HCT116 (cell line): ENCODE measurements at regions not wholly inside any gene's neighbourhood (a gene's known extent, or its start where the extent isn't known, plus 50 kb on each side); places are given as distances from the start of the nearest gene placed in this dataset.

Experiments
- ATAC-seq: fragments of 200-7000 bp; cut with Tn5 transposase; 2 replicates; pipeline ENCODE4 v1.9.1; 2020; ENCODE audit warnings: mild to moderate bottlenecking, moderate library complexity
- BruUV-seq: library from RNA; stranded (reverse); fragments of 400-500 nt; replicated peaks from 2 replicates; lab custom pipeline; 2021; lab: Mats Ljungman, UMichigan
- CTCF ChIA-PET: fragments of 300-600 bp; sonication (Branson Sonifier 250); formaldehyde crosslinking; loops from one replicate; lab custom pipeline; 2021; ENCODE audit warnings: antibody characterized with exemption; lab: Charles Lee
- POLR2A ChIA-PET: fragments of 300-600, 350-600 bp; sonication (Branson Sonifier 250); formaldehyde crosslinking; loops from one replicate; lab custom pipeline; 2021; ENCODE audit warnings: antibody characterized with exemption; lab: Charles Lee
- RAD21 ChIA-PET, 2 experiments: fragments of 300-600 bp; sonication (Branson Sonifier 250); formaldehyde crosslinking; loops; one replicate each; lab custom pipeline; 2023; ENCODE audit warnings: low total read pairs in 2 of 2; ENCODE audit not compliant: uncharacterized antibody in 2 of 2, unreplicated experiment in 2 of 2, low non-redundant PET in 1 of 2; lab: Charles Lee
- DNase-seq: peaks from one replicate; pipeline ENCODE4 v3.0.0-alpha.2; 2010; ENCODE audit warnings: low read depth, low spot score
- H2AFZ ChIP-seq: fragments of 200-600 bp; shearing (Covaris generic), sonication (generic); 2 replicates; pipeline ENCODE4 v1.6.1; 2017; ENCODE audit warnings: low read depth, mixed run types, mixed read lengths, antibody characterized with exemption, low read length; ENCODE audit not compliant: poor library complexity, severe bottlenecking
- H3K27ac ChIP-seq: 2 replicates; pipeline ENCODE4 v1.5.1; 2012; ENCODE audit warnings: low read depth, low read length
- H3K27me3 ChIP-seq: fragments of 200-600 bp; sonication (generic); 2 replicates; pipeline ENCODE4 v1.6.1; 2016; ENCODE audit warnings: mixed run types, low read length, mixed read lengths; ENCODE audit not compliant: insufficient read depth
- H3K36me3 ChIP-seq, 2 experiments: fragments of 200-500 bp in 1 of 2; fragments of 200-600 bp in 1 of 2; sonication (Bioruptor generic) in 1 of 2; sonication (generic) in 1 of 2; 2 replicates each; pipeline versions ENCODE4 v1.5.1 to v1.6.1; 2014 to 2016; ENCODE audit warnings: low read length in 2 of 2, inconsistent platforms in 1 of 2, mixed read lengths in 1 of 2, mixed run types in 1 of 2; ENCODE audit not compliant: insufficient read depth in 2 of 2, control insufficient read depth in 1 of 2
- H3K4me1 ChIP-seq, 2 experiments: fragments of 200-600 bp in 1 of 2; sonication (generic) in 1 of 2; 2 replicates each; pipeline versions ENCODE4 v1.5.1 to v1.6.1; 2012 to 2017; ENCODE audit warnings: low read length in 2 of 2, inconsistent platforms in 1 of 2, mild to moderate bottlenecking in 1 of 2, mixed read lengths in 1 of 2, mixed run types in 1 of 2, moderate library complexity in 1 of 2; ENCODE audit not compliant: insufficient read depth in 2 of 2, control insufficient read depth in 1 of 2
- H3K4me2 ChIP-seq: fragments of 200-600 bp; sonication (generic); 2 replicates; pipeline ENCODE4 v1.6.1; 2017; ENCODE audit warnings: mixed run types, low read length, mixed read lengths
- H3K4me3 ChIP-seq, 2 experiments: fragments of 200-600 bp in 1 of 2; sonication (generic) in 1 of 2; replicated peaks in 1 of 2; 2 replicates each; pipeline ENCODE4 v1.5.1; 2011 to 2016; ENCODE audit warnings: low read length in 2 of 2, control low read depth in 1 of 2, low read depth in 1 of 2, mild to moderate bottlenecking in 1 of 2, mixed read lengths in 1 of 2, mixed run types in 1 of 2
- H3K79me2 ChIP-seq: fragments of 200-600 bp; sonication (generic); 2 replicates; pipeline ENCODE4 v1.6.1; 2017; ENCODE audit warnings: mild to moderate bottlenecking, mixed run types, low read length, moderate library complexity, mixed read lengths; ENCODE audit not compliant: insufficient read depth
- H3K9ac ChIP-seq: fragments of 200-600 bp; sonication (generic); 2 replicates; pipeline ENCODE4 v1.6.1; 2016; ENCODE audit warnings: low read length, mixed read lengths
- H3K9me2 ChIP-seq: fragments of 200-600 bp; sonication (generic), shearing (Covaris generic); 2 replicates; pipeline ENCODE4 v1.6.1; 2017; ENCODE audit warnings: mixed run types, mild to moderate bottlenecking, moderate library complexity; ENCODE audit not compliant: insufficient read depth
- H3K9me3 ChIP-seq, 2 experiments: fragments of 200-500 bp in 1 of 2; fragments of 200-600 bp in 1 of 2; sonication (Bioruptor generic) in 1 of 2; sonication (generic) in 1 of 2; 2 replicates each; pipeline ENCODE4 v1.6.1; 2014 to 2017; ENCODE audit warnings: low read length in 2 of 2, mixed read lengths in 2 of 2, inconsistent platforms in 1 of 2, low read depth in 1 of 2, mild to moderate bottlenecking in 1 of 2, mixed run types in 1 of 2, moderate library complexity in 1 of 2; ENCODE audit not compliant: control insufficient read depth in 1 of 2, insufficient read depth in 1 of 2
- H4K20me1 ChIP-seq: fragments of 200-600 bp; sonication (generic), shearing (Covaris generic); 2 replicates; pipeline ENCODE4 v1.6.1; 2017; ENCODE audit warnings: mixed run types, mild to moderate bottlenecking, moderate library complexity; ENCODE audit not compliant: insufficient read depth
- ATF3 ChIP-seq: IDR thresholded peaks from 2 replicates; pipeline ENCODE4 v1.6.1; 2012
- CEBPB ChIP-seq: IDR thresholded peaks from 2 replicates; pipeline ENCODE4 v1.6.1; 2012; ENCODE audit warnings: low read depth
- CTCF ChIP-seq, 3 experiments: fragments of 200-600 bp in 1 of 3; sonication (generic) in 1 of 3; IDR thresholded peaks in 2 of 3; conservative IDR thresholded peaks in 1 of 3; 2 replicates each; pipeline ENCODE4 v1.5.1; 2012 to 2017; ENCODE audit warnings: low read depth in 2 of 3, low read length in 2 of 3, antibody characterized with exemption in 1 of 3, borderline replicate concordance in 1 of 3, control low read depth in 1 of 3, mild to moderate bottlenecking in 1 of 3, mixed read lengths in 1 of 3, mixed run types in 1 of 3, moderate library complexity in 1 of 3; ENCODE audit not compliant: insufficient read depth in 1 of 3
- EZH2 ChIP-seq: fragments of 200-600 bp; sonication (generic); IDR thresholded peaks from 2 replicates; pipeline ENCODE4 v1.6.1; 2017; ENCODE audit warnings: antibody characterized with exemption, mixed run types
- EZH2phosphoT487 ChIP-seq: fragments of 200-600 bp; IDR thresholded peaks from 2 replicates; pipeline ENCODE4 v1.6.1; 2018; ENCODE audit warnings: antibody characterized with exemption, borderline replicate concordance
- FOSL1 ChIP-seq: IDR thresholded peaks from 2 replicates; pipeline ENCODE4 v1.6.1; 2012; ENCODE audit warnings: low read depth
- JUND ChIP-seq: IDR thresholded peaks from 2 replicates; pipeline ENCODE4 v1.6.1; 2012
- RAD21 ChIP-seq: IDR thresholded peaks from 2 replicates; pipeline ENCODE4 v1.6.1; 2012; ENCODE audit warnings: low read depth, mild to moderate bottlenecking
- REST ChIP-seq: IDR thresholded peaks from 2 replicates; pipeline ENCODE4 v1.6.1; 2012; ENCODE audit warnings: low read depth
- SIN3A ChIP-seq: IDR thresholded peaks from 2 replicates; pipeline ENCODE4 v1.6.1; 2012; ENCODE audit warnings: low read depth
- TCF7L2 ChIP-seq: IDR thresholded peaks from 2 replicates; pipeline ENCODE4 v1.7.0; 2011; ENCODE audit warnings: borderline replicate concordance, inconsistent platforms; ENCODE audit not compliant: insufficient read depth, insufficient read length; ENCODE audit errors: extremely low read depth
- ZBTB33 ChIP-seq: IDR thresholded peaks from 2 replicates; pipeline ENCODE4 v1.6.1; 2011; ENCODE audit warnings: mild to moderate bottlenecking, low read length, moderate library complexity; ENCODE audit not compliant: insufficient replicate concordance; ENCODE audit errors: extremely low read depth
- ZFX ChIP-seq: fragments of 450-650 bp; IDR thresholded peaks from 2 replicates; pipeline ENCODE4 v1.6.1; 2017
- ZNF274 ChIP-seq: fragments of 200-500 bp; sonication (Bioruptor generic); IDR thresholded peaks from 2 replicates; pipeline ENCODE4 v1.6.1; 2014; ENCODE audit warnings: mild to moderate bottlenecking, low read depth, low read length, inconsistent platforms
- intact Hi-C: fragments of 100-400 bp; cut with micrococcal nuclease; formaldehyde crosslinking; loops from 2 replicates; pipeline ENCODE4 v1.10.0; 2022

- Histone ChIP-seq H3K27me3 (no peaks in the 10 kb centered on the region), H3K79me2 (no peaks in the 10 kb centered on the region), H3K9ac (no peak overlapping the region), H3K9me3 (no peaks in the 10 kb centered on the region), H3K4me2 (no peak overlapping the region), H3K4me3 (no peak overlapping the region), H2AFZ (no peak overlapping the region), H4K20me1 (no peaks in the 10 kb centered on the region), H3K27ac (no peak overlapping the region), H3K9me2 (no peaks in the 10 kb centered on the region), H3K4me1 (peaks cover 0 to 10% of the 10 kb centered on the region in 2 experiments; a peak in 1 of 4 replicates), H3K36me3 (no peaks in the 10 kb centered on the region)
- ChIA-PET POLR2A (no interaction called here), RAD21 (interaction anchor here (0.8 to 2.3 kb wide), 3 partner anchors 121 to 245 kb away, joined by 4 to 8 read pairs (median 5); no protein-coding TSS in a partner anchor), CTCF (interaction anchor here (0.8 to 2.8 kb wide), 3 partner anchors 15 to 244 kb away, joined by 3 to 24 read pairs (median 19); partner anchors contain the start of gene RASGRP1)
- no TSS peak for BruUV-seq
- ATAC-seq (no peak), DNase-seq (no peak)
- intact Hi-C loops, result loop anchor here (10.0 kb wide), 1 partner anchor 330 kb away; no protein-coding TSS in a partner anchor
- no peak for TF ChIP-seq EZH2
- no peak for TF ChIP-seq TCF7L2
- TF ChIP-seq ZBTB33, result no peak
- TF ChIP-seq SIN3A, result no peak
- TF ChIP-seq ZNF274, result no peak
- no peak for TF ChIP-seq EZH2phosphoT487
- TF ChIP-seq CEBPB, result no peak
- no peak for TF ChIP-seq ATF3
- TF ChIP-seq JUND, result no peak
- TF ChIP-seq REST, result no peak
- TF ChIP-seq FOSL1, result no peak
- no peak for TF ChIP-seq RAD21
- TF ChIP-seq CTCF (IDR thresholded peaks at IDR 0.05 in 2 of 3, conservative IDR thresholded peaks at IDR 0.05 in 1 of 3; ENCODE audit: borderline replicate concordance in 1 of 3, insufficient read depth in 1 of 3, low read depth in 2 of 3, low read length in 2 of 3), result no peak
- TF ChIP-seq ZFX, result no peak
Observed at GRCh38 chr15:38684440-38685010, 119.9 kb upstream of the RASGRP1 start.
